H1 (cell line): ENCODE measurements at regions not wholly inside any gene's neighbourhood (a gene's known extent, or its start where the extent isn't known, plus 50 kb on each side); places are given as distances from the start of the nearest gene placed in this dataset.

Source experiments
- CTCF ChIA-PET: fragments of 300-600 bp; sonication (Branson Sonifier 250); formaldehyde crosslinking; loops from one replicate; lab custom pipeline; 2021; ENCODE audit not compliant: partially characterized antibody; lab: Charles Lee
- POLR2A ChIA-PET: fragments of 300-600 bp; sonication (Branson Sonifier 250); formaldehyde crosslinking; loops from one replicate; lab custom pipeline; 2021; ENCODE audit warnings: inconsistent platforms; ENCODE audit not compliant: partially characterized antibody; lab: Charles Lee
- DNase-seq, 2 experiments: peaks; one replicate each; pipeline versions ENCODE4 v3.0.0 to v3.0.0-alpha.2; 2010 to 2022; ENCODE audit warnings: low spot score in 2 of 2, low read depth in 1 of 2, mixed read lengths in 1 of 2
- FAIRE-seq: peaks from 2 replicates; lab custom pipeline; 2011; peaks lifted over from hg19 to GRCh38; lab: Jason Lieb, UNC
- H2AFZ ChIP-seq: 2 replicates; pipeline ENCODE4 v1.8.1; 2012; ENCODE audit warnings: low read length, inconsistent platforms
- H2AK5ac ChIP-seq: 2 replicates; pipeline ENCODE4 v1.6.1; 2013; ENCODE audit warnings: low read depth, low read length
- H2BK120ac ChIP-seq: replicated peaks from 2 replicates; pipeline ENCODE3; 2013; ENCODE audit warnings: low read depth, low read length, inconsistent platforms
- H2BK12ac ChIP-seq: 2 replicates; pipeline ENCODE4 v1.6.1; 2013; ENCODE audit warnings: low read depth, low read length
- H2BK15ac ChIP-seq: 2 replicates; pipeline ENCODE4 v1.6.1; 2013; ENCODE audit warnings: low read length
- H2BK20ac ChIP-seq: 2 replicates; pipeline ENCODE4 v1.6.1; 2013; ENCODE audit warnings: low read length
- H2BK5ac ChIP-seq: 2 replicates; pipeline ENCODE4 v1.6.1; 2013; ENCODE audit warnings: low read depth, low read length
- H3K14ac ChIP-seq: 2 replicates; pipeline ENCODE4 v1.6.1; 2013; ENCODE audit warnings: inconsistent platforms; ENCODE audit not compliant: insufficient read length
- H3K18ac ChIP-seq: 2 replicates; pipeline ENCODE4 v1.6.1; 2013; ENCODE audit warnings: low read length; ENCODE audit errors: extremely low read depth
- H3K23ac ChIP-seq: 2 replicates; pipeline ENCODE4 v1.6.1; 2013; ENCODE audit warnings: inconsistent platforms; ENCODE audit not compliant: insufficient read length
- H3K23me2 ChIP-seq: 2 replicates; pipeline ENCODE4 v1.6.1; 2013; ENCODE audit warnings: low read depth, low read length
- H3K27ac ChIP-seq: 2 replicates; pipeline ENCODE4 v1.6.1; 2011; ENCODE audit warnings: low read depth, low read length, inconsistent platforms
- H3K27me3 ChIP-seq, 4 experiments: replicated peaks in 1 of 4; 1 replicate in 1 of 4; 2 replicates in 3 of 4; pipeline versions ENCODE4 v1.6.1 to v1.8.1; 2011 to 2013; ENCODE audit warnings: low read length in 3 of 4, mild to moderate bottlenecking in 3 of 4, inconsistent platforms in 2 of 4, mixed read lengths in 2 of 4, moderate library complexity in 1 of 4; ENCODE audit not compliant: control insufficient read depth in 3 of 4, insufficient read depth in 3 of 4; ENCODE audit errors: extremely low read depth in 1 of 4
- H3K36me3 ChIP-seq, 4 experiments: 2 replicates each; pipeline versions ENCODE4 v1.6.1 to v1.8.1; 2011 to 2013; ENCODE audit warnings: mild to moderate bottlenecking in 4 of 4, low read length in 3 of 4, moderate library complexity in 2 of 4, control low read depth in 1 of 4, inconsistent platforms in 1 of 4; ENCODE audit not compliant: insufficient read depth in 4 of 4, control insufficient read depth in 2 of 4
- H3K4ac ChIP-seq: replicated peaks from 2 replicates; pipeline ENCODE3; 2013; ENCODE audit warnings: low read length, low read depth, mixed read lengths, inconsistent platforms; ENCODE audit not compliant: insufficient read length
- H3K4me1 ChIP-seq, 4 experiments: replicated peaks in 1 of 4; 1 replicate in 1 of 4; 2 replicates in 3 of 4; pipeline versions ENCODE4 v1.6.1 to v1.8.1; 2011 to 2013; ENCODE audit warnings: low read length in 3 of 4, inconsistent platforms in 2 of 4, mixed read lengths in 1 of 4; ENCODE audit not compliant: insufficient read depth in 4 of 4, control insufficient read depth in 3 of 4
- H3K4me2 ChIP-seq, 2 experiments: 2 replicates each; pipeline versions ENCODE4 v1.6.1 to v1.8.1; 2011 to 2013; ENCODE audit warnings: low read depth in 2 of 2, low read length in 2 of 2, control low read depth in 1 of 2, inconsistent platforms in 1 of 2, mild to moderate bottlenecking in 1 of 2; ENCODE audit not compliant: insufficient read depth in 1 of 2
- H3K4me3 ChIP-seq, 4 experiments: fragments of 200-600, 300-600 bp in 1 of 4; sonication (generic), shearing (Covaris generic), sonication (Bioruptor Twin) in 1 of 4; 2 replicates each; pipeline versions ENCODE4 v1.5.1 to v1.8.1; 2011 to 2016; ENCODE audit warnings: low read length in 4 of 4, low read depth in 3 of 4, control low read depth in 2 of 4, inconsistent platforms in 2 of 4, mild to moderate bottlenecking in 2 of 4, mixed read lengths in 1 of 4, moderate library complexity in 1 of 4; ENCODE audit not compliant: insufficient read depth in 2 of 4; ENCODE audit errors: extremely low read depth in 1 of 4
- H3K56ac ChIP-seq: replicated peaks from 2 replicates; pipeline ENCODE3; 2013; ENCODE audit warnings: low read depth, mild to moderate bottlenecking, mixed read lengths, low read length, inconsistent platforms; ENCODE audit not compliant: insufficient read length
- H3K79me1 ChIP-seq: 2 replicates; pipeline ENCODE4 v1.6.1; 2013; ENCODE audit warnings: low read depth, low read length, control low read depth
- H3K79me2 ChIP-seq, 2 experiments: 2 replicates each; pipeline versions ENCODE4 v1.6.1 to v1.8.1; 2012 to 2013; ENCODE audit warnings: low read length in 2 of 2, mild to moderate bottlenecking in 2 of 2, inconsistent platforms in 1 of 2; ENCODE audit not compliant: insufficient read depth in 2 of 2, control insufficient read depth in 1 of 2
- H3K9ac ChIP-seq, 4 experiments: replicated peaks in 1 of 4; 1 replicate in 1 of 4; 2 replicates in 3 of 4; pipeline versions ENCODE4 v1.6.1 to v1.8.1; 2011 to 2013; ENCODE audit warnings: low read depth in 3 of 4, low read length in 3 of 4, control low read depth in 2 of 4, mild to moderate bottlenecking in 2 of 4, moderate library complexity in 2 of 4, inconsistent platforms in 1 of 4; ENCODE audit errors: extremely low read depth in 1 of 4
- H3K9me3 ChIP-seq, 2 experiments: 2 replicates each; pipeline versions ENCODE4 v1.6.1 to v1.8.1; 2012 to 2013; ENCODE audit warnings: mild to moderate bottlenecking in 2 of 2, moderate library complexity in 2 of 2, control low read depth in 1 of 2, inconsistent platforms in 1 of 2, low read depth in 1 of 2, low read length in 1 of 2, mixed read lengths in 1 of 2; ENCODE audit not compliant: insufficient read depth in 2 of 2
- H4K20me1 ChIP-seq, 2 experiments: replicated peaks in 1 of 2; 2 replicates each; pipeline versions ENCODE3 to v1.8.1; 2011 to 2013; ENCODE audit warnings: inconsistent platforms in 2 of 2, low read length in 2 of 2, mild to moderate bottlenecking in 1 of 2; ENCODE audit not compliant: insufficient read depth in 2 of 2, control insufficient read depth in 1 of 2
- H4K5ac ChIP-seq: 2 replicates; pipeline ENCODE4 v1.6.1; 2013; ENCODE audit warnings: low read length, low read depth, mixed read lengths, inconsistent platforms; ENCODE audit not compliant: insufficient read length
- H4K8ac ChIP-seq: 2 replicates; pipeline ENCODE4 v1.8.0; 2013; ENCODE audit warnings: mild to moderate bottlenecking, moderate library complexity, low read length, inconsistent platforms; ENCODE audit not compliant: insufficient read depth; ENCODE audit errors: extremely low read depth
- H4K91ac ChIP-seq: replicated peaks from 2 replicates; pipeline ENCODE3; 2013; ENCODE audit warnings: low read length, mixed read lengths, inconsistent platforms; ENCODE audit not compliant: insufficient read length
- GTF2F1 ChIP-seq: IDR thresholded peaks from 2 replicates; pipeline ENCODE4 v1.6.1; 2012; ENCODE audit warnings: low read depth, low read length, improper control_type of control experiment, borderline replicate concordance
- HDAC6 ChIP-seq: IDR thresholded peaks from one replicate; pipeline ENCODE4 v1.7.1; 2012; ENCODE audit warnings: low read depth, mild to moderate bottlenecking, inconsistent platforms, low read length, moderate library complexity
- NRF1 ChIP-seq: IDR thresholded peaks from 2 replicates; pipeline ENCODE4 v1.6.1; 2011; ENCODE audit warnings: mild to moderate bottlenecking, low read depth, low read length, improper control_type of control experiment
- SP4 ChIP-seq: IDR thresholded peaks from 2 replicates; pipeline ENCODE4 v1.6.1; 2012; ENCODE audit warnings: low read length, inconsistent platforms
- SUZ12 ChIP-seq: fragments of 200-600 bp; sonication (generic); IDR thresholded peaks from 2 replicates; pipeline ENCODE4 v1.6.1; 2012; ENCODE audit warnings: mild to moderate bottlenecking, inconsistent platforms, low read length, moderate library complexity, mixed read lengths
- TAF1 ChIP-seq: IDR thresholded peaks from 2 replicates; pipeline ENCODE4 v1.6.1; 2011; ENCODE audit warnings: mild to moderate bottlenecking, low read depth, low read length

DNA sequence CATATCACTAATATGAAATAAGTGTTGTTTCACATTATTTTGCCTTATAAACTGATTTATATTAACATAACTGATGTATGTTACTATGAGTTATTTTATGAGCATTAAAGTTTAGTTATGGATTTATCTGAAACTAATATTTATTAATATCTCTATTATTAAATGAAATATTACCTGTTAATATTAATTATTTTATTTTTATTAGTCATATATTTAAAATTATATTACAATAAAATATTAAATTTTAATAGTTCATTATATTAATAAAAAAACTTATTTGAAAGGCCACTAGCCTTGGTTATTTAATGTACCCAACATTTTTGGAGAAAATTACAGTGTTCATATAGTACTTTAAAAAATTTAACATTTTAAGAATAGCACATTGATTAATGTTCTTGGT, 1643.4 kb upstream of the MIR17HG start:
- Histone ChIP-seq H3K4ac (no peak overlapping the region), H3K36me3 (no peaks in the 10 kb centered on the region), H4K5ac (no peak overlapping the region), H4K20me1 (no peaks in the 10 kb centered on the region), H3K4me1 (no peaks in the 10 kb centered on the region), H3K79me1 (no peaks in the 10 kb centered on the region), H2BK12ac (no peak overlapping the region), H2BK120ac (no peak overlapping the region), H4K91ac (no peak overlapping the region), H3K27me3 (no peaks in the 10 kb centered on the region), H4K8ac (no peak overlapping the region), H3K4me2 (no peak overlapping the region), H3K27ac (no peak overlapping the region), H2BK20ac (no peak overlapping the region), H3K9ac (no peak overlapping the region), H2AK5ac (no peak overlapping the region), H3K9me3 (peaks cover 0 to 4% of the 10 kb centered on the region in 2 experiments; a peak in 1 of 4 replicates), H2BK15ac (no peak overlapping the region), H3K14ac (no peak overlapping the region), H3K23ac (no peak overlapping the region), H3K23me2 (no peaks in the 10 kb centered on the region), H3K18ac (no peak overlapping the region), H2AFZ (no peak overlapping the region), H3K56ac (no peak overlapping the region), H2BK5ac (no peak overlapping the region), H3K79me2 (no peaks in the 10 kb centered on the region), H3K4me3 (no peak overlapping the region)
- ChIA-PET POLR2A (no interaction called here), CTCF (interaction anchor here (1.0 kb wide), 1 partner anchor 8 kb away, joined by 4 read pairs; no protein-coding TSS in a partner anchor)
- FAIRE-seq (no peak), DNase-seq (no peak)
- TF ChIP-seq GTF2F1 = no peak
- TF ChIP-seq NRF1 = no peak
- TF ChIP-seq HDAC6 = no peak
- TF ChIP-seq SP4 = no peak
- TF ChIP-seq SUZ12 = no peak
- TF ChIP-seq TAF1 = no peak
